GM12872 (cell line): ENCODE measurements at regions not wholly inside any gene's neighbourhood (a gene's known extent, or its start where the extent isn't known, plus 50 kb on each side); places are given as distances from the start of the nearest gene placed in this dataset.

ENCODE experiments used
- CTCF ChIP-seq: IDR thresholded peaks from 3 replicates; pipeline ENCODE4 v1.5.1; 2011; ENCODE audit warnings: low read depth, mild to moderate bottlenecking, low read length, moderate library complexity; ENCODE audit not compliant: insufficient read depth

GRCh38 chr1:58248072-58248471, 298.5 kb downstream of the OMA1 start:
- TF ChIP-seq CTCF: no peak

GRCh38 chr1:58246549-58246948, 300.0 kb downstream of the OMA1 start:
- no peak for TF ChIP-seq CTCF

- no peak for TF ChIP-seq CTCF
Measured at GRCh38 chr1:58244872-58245271, 301.7 kb downstream of the OMA1 start.

DNA sequence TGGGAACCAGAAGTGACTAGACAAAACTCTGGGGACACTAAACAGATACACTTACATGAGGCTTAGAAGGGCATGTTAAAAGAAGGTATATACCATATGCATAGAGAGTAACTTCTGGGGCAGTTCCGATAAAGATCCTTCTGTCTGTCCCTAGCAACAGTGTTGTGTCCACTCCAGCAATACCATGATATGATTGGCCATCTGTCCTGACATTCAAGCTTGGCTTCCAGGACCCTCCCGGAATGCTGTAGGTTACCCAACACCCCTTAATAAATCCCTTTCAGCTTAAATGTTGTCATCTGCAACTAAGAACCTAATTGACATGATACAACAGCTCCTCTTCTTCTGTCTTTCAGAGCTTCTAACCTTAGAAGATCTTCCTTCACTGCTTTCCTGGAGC, 307.7 kb downstream of the OMA1 start:
- TF ChIP-seq CTCF: no peak

- no peak for TF ChIP-seq CTCF
Measured at GRCh38 chr1:58233729-58234128, 312.8 kb downstream of the OMA1 start.

DNA sequence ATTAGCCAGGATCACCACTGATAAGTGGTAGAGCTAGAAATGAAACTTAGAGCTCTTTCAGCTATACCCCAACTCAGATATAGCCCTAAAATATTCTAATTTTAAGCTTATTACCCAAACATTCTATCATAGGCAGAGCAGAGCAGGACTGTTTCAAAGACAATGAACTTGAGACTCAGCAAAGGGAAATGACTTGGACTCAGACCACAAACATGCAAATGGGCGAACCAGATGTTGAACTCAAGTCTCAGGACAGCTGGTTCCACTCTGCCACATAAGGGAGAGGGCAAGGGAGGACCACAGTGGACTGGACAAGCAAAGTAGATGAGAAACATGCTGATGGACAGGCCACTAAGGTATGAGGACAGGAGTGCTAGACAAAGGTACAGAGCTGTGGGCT, 315.3 kb downstream of the OMA1 start:
- TF ChIP-seq CTCF: no peak

- no peak for TF ChIP-seq CTCF
Measured at GRCh38 chr1:58227604-58228003, 318.9 kb downstream of the OMA1 start.

GRCh38 chr1:58223522-58223921, 323.0 kb downstream of the OMA1 start:
- no peak for TF ChIP-seq CTCF
